RWPE2 (cell line): ENCODE measurements at regions not wholly inside any gene's neighbourhood (a gene's known extent, or its start where the extent isn't known, plus 50 kb on each side); places are given as distances from the start of the nearest gene placed in this dataset.

Experiments used
- ATAC-seq: fragments of 200-7000 bp; cut with Tn5 transposase; 3 replicates; pipeline ENCODE4 v1.9.1; 2021; ENCODE audit warnings: low read depth
- DNase-seq: peaks from one replicate; pipeline ENCODE4 v3.0.0-alpha.2; 2020; ENCODE audit warnings: low spot score
- H3K27ac ChIP-seq: fragments of 450-650 bp; 2 replicates; pipeline ENCODE4 v1.5.1; 2017; ENCODE audit warnings: mild to moderate bottlenecking; ENCODE audit not compliant: poor library complexity, severe bottlenecking
- H3K27me3 ChIP-seq: fragments of 250-450 bp; sonication (Bioruptor Pico); 2 replicates; pipeline ENCODE4 v1.5.1; 2021; ENCODE audit warnings: mild to moderate bottlenecking, moderate library complexity; ENCODE audit not compliant: insufficient read depth, poor library complexity, severe bottlenecking
- H3K36me3 ChIP-seq: fragments of 250-450 bp; sonication (Bioruptor Pico); 2 replicates; pipeline ENCODE4 v1.5.1; 2020; ENCODE audit warnings: low read depth, mild to moderate bottlenecking, moderate library complexity
- H3K4me1 ChIP-seq: fragments of 250-450 bp; sonication (Bioruptor Pico); 2 replicates; pipeline ENCODE4 v1.5.1; 2021; ENCODE audit warnings: mild to moderate bottlenecking, moderate library complexity; ENCODE audit not compliant: insufficient read depth, poor library complexity, severe bottlenecking
- H3K4me3 ChIP-seq: fragments of 250-450 bp; sonication (Bioruptor Pico); 2 replicates; pipeline ENCODE4 v1.5.1; 2021; ENCODE audit warnings: mild to moderate bottlenecking, moderate library complexity; ENCODE audit not compliant: severe bottlenecking
- H3K9me3 ChIP-seq: fragments of 250-450 bp; sonication (Bioruptor Pico); 2 replicates; pipeline ENCODE4 v1.5.1; 2021; ENCODE audit warnings: mild to moderate bottlenecking, moderate library complexity; ENCODE audit not compliant: severe bottlenecking
- CTCF ChIP-seq: fragments of 450-650 bp; IDR thresholded peaks from one replicate; pipeline ENCODE4 v1.5.1; 2017; ENCODE audit warnings: mild to moderate bottlenecking, moderate library complexity; ENCODE audit not compliant: poor library complexity, severe bottlenecking

GRCh38 chr3:159635047-159635641, 353.5 kb upstream of the IL12A start:
- DNase-seq (no peak), ATAC-seq (peak; percentile 78)
- Histone ChIP-seq H3K36me3 (no peaks in the 10 kb centered on the region), H3K4me1 (peaks cover 61% of the 10 kb centered on the region), H3K9me3 (no peaks in the 10 kb centered on the region), H3K27ac (peak overlapping the region; percentile 58), H3K27me3 (no peaks in the 10 kb centered on the region), H3K4me3 (no peak overlapping the region)
- no peak for TF ChIP-seq CTCF

- Histone ChIP-seq H3K4me1 (peaks cover 47% of the 10 kb centered on the region), H3K27ac (peak overlapping the region; percentile 70), H3K36me3 (no peaks in the 10 kb centered on the region), H3K9me3 (no peaks in the 10 kb centered on the region), H3K4me3 (no peak overlapping the region), H3K27me3 (no peaks in the 10 kb centered on the region)
- ATAC-seq (peak; percentile 82), DNase-seq (no peak)
- TF ChIP-seq CTCF: no peak
These were observed 350.6 kb upstream of the IL12A start for GRCh38 chr3:159637883-159638542.

- no peak overlapping the region for H3K4me3 ChIP-seq
- TF ChIP-seq CTCF: no peak
- DNase-seq (no peak), ATAC-seq (no peak)
- H3K27me3 ChIP-seq: no peaks in the 10 kb centered on the region
- no peaks in the 10 kb centered on the region for H3K36me3 ChIP-seq
- H3K9me3 ChIP-seq: no peaks in the 10 kb centered on the region
- H3K27ac ChIP-seq: no peak overlapping the region
- peaks cover 24% of the 10 kb centered on the region for H3K4me1 ChIP-seq
These were observed 348.4 kb upstream of the IL12A start for GRCh38 chr3:159640225-159640624.

- TF ChIP-seq CTCF: no peak
- ATAC-seq: no peak
- no peaks in the 10 kb centered on the region for H3K9me3 ChIP-seq
These were observed 345.2 kb upstream of the IL12A start for GRCh38 chr3:159643406-159643805.

GRCh38 chr3:159645874-159646273, 342.8 kb upstream of the IL12A start:
- Histone ChIP-seq H3K27me3 (no peaks in the 10 kb centered on the region), H3K27ac (no peak overlapping the region), H3K4me1 (no peaks in the 10 kb centered on the region), H3K9me3 (no peaks in the 10 kb centered on the region), H3K4me3 (no peak overlapping the region), H3K36me3 (no peaks in the 10 kb centered on the region)
- no peak for TF ChIP-seq CTCF
- no peak for DNase-seq
- ATAC-seq: no peak

More at GRCh38 chr3:159643406-159643805, 345.2 kb upstream of the IL12A start:
- DNase-seq: no peak
- H3K36me3 ChIP-seq: no peaks in the 10 kb centered on the region
- no peak overlapping the region for H3K27ac ChIP-seq
- no peaks in the 10 kb centered on the region for H3K27me3 ChIP-seq
- peaks cover 4% of the 10 kb centered on the region for H3K4me1 ChIP-seq
- no peak overlapping the region for H3K4me3 ChIP-seq
